Mesothelial cell of epicardium (in vitro differentiated cells): ENCODE measurements at regions not wholly inside any gene's neighbourhood (a gene's known extent, or its start where the extent isn't known, plus 50 kb on each side); places are given as distances from the start of the nearest gene placed in this dataset.

Source experiments
- DNase-seq, 2 experiments: peaks; one replicate each; pipeline ENCODE4 v3.0.0; 2021; ENCODE audit warnings: low spot score in 2 of 2; ENCODE audit not compliant: unreplicated experiment in 2 of 2
- H3K27ac Mint-ChIP-seq: 2 replicates; pipeline ENCODE4 v1.8.0; 2021; ENCODE audit warnings: mixed read lengths
- H3K27me3 Mint-ChIP-seq: 2 replicates; pipeline ENCODE4 v1.8.0; 2021; ENCODE audit warnings: low read depth, mixed read lengths
- H3K36me3 Mint-ChIP-seq: 2 replicates; pipeline ENCODE4 v1.8.0; 2021; ENCODE audit warnings: mixed read lengths
- H3K4me1 Mint-ChIP-seq: 2 replicates; pipeline ENCODE4 v1.8.0; 2021; ENCODE audit warnings: mixed read lengths
- H3K4me3 Mint-ChIP-seq: 2 replicates; pipeline ENCODE4 v1.8.0; 2021; ENCODE audit warnings: mild to moderate bottlenecking, moderate library complexity, mixed read lengths
- H3K9me3 Mint-ChIP-seq: 2 replicates; pipeline ENCODE4 v1.8.0; 2021; ENCODE audit warnings: mixed read lengths
- TF ChIP-seq, protein P1 (sequence below): fragments of 200-600 bp; sonication (generic); IDR thresholded peaks from one replicate; pipeline ENCODE4 v1.5.0; 2021; ENCODE audit warnings: antibody characterized with exemption; ENCODE audit not compliant: unreplicated experiment

DNA sequence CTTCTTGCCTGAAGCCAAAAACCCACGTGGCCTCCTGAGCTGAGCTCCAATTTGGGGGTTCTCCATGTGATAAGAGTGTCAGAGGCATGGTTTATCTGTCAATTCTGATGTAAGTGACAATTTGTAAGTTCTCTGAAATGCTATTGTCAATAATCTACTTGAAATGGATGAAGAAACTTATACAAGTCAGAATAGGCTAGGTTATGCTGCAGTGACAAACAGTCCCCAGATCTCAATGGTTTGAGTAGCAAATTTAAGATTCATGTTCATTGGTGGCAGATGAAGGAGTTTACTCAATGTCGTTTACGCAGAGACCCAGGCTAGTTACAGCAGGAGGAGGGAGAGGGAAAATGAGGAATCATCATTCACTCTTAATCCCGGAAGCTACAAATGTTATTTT lies 352.4 kb downstream of the KIF16B start:
- no peak overlapping the region for H3K4me3 Mint-ChIP-seq
- H3K9me3 Mint-ChIP-seq: peaks cover 20% of the 10 kb centered on the region
- no peak for DNase-seq
- TF ChIP-seq, protein P1, sequence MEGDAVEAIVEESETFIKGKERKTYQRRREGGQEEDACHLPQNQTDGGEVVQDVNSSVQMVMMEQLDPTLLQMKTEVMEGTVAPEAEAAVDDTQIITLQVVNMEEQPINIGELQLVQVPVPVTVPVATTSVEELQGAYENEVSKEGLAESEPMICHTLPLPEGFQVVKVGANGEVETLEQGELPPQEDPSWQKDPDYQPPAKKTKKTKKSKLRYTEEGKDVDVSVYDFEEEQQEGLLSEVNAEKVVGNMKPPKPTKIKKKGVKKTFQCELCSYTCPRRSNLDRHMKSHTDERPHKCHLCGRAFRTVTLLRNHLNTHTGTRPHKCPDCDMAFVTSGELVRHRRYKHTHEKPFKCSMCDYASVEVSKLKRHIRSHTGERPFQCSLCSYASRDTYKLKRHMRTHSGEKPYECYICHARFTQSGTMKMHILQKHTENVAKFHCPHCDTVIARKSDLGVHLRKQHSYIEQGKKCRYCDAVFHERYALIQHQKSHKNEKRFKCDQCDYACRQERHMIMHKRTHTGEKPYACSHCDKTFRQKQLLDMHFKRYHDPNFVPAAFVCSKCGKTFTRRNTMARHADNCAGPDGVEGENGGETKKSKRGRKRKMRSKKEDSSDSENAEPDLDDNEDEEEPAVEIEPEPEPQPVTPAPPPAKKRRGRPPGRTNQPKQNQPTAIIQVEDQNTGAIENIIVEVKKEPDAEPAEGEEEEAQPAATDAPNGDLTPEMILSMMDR: no peak
- no peak overlapping the region for H3K27ac Mint-ChIP-seq
- H3K27me3 Mint-ChIP-seq: peaks cover 6% of the 10 kb centered on the region
- no peaks in the 10 kb centered on the region for H3K4me1 Mint-ChIP-seq
- no peaks in the 10 kb centered on the region for H3K36me3 Mint-ChIP-seq

DNA sequence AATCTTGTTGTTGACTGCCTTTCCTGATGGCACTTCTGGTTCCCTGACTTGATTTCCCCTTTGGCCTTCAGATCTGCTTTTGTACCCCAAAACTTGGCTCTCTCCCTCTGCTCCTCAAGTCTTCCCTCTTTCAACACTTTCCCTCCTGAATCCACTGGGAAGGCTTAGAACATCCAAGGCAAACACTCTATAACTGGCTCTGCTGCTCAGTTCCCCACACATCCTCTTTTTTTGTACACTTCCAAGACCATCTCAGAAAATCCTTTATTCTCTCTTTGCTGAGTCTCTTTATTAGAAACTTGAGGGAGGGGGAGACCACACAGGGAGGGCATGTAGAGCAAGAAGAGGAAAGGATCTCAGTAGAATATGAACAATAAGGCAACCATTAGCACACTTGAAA lies 354.1 kb downstream of the KIF16B start:
- Mint-ChIP-seq H3K27me3 (peaks cover 6% of the 10 kb centered on the region), H3K27ac (no peak overlapping the region), H3K4me1 (peaks cover 2% of the 10 kb centered on the region), H3K36me3 (no peaks in the 10 kb centered on the region), H3K9me3 (peaks cover 14% of the 10 kb centered on the region), H3K4me3 (no peak overlapping the region)
- TF ChIP-seq, protein P1: no peak
- DNase-seq: no peak

DNA sequence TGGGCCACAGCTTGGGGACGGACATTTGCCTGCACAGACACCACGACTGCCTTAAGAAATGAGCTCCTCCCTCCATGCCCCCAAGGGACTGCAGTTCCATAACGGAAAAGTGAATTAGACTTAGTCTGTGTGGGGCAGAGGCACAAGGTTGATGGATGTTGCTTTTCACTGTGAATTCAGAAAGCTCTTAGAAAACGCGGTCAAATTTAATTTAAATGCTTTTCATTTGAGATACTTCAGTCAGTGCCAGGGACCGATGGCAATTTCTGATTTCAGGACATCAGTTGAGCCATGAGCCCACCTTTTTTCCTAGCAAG lies 356.4 kb downstream of the KIF16B start:
- no peaks in the 10 kb centered on the region for H3K36me3 Mint-ChIP-seq
- peaks cover 7% of the 10 kb centered on the region for H3K27me3 Mint-ChIP-seq
- H3K4me3 Mint-ChIP-seq: no peak overlapping the region
- H3K4me1 Mint-ChIP-seq: peaks cover 2% of the 10 kb centered on the region
- H3K9me3 Mint-ChIP-seq: peaks cover 14% of the 10 kb centered on the region
- TF ChIP-seq, protein P1: no peak
- no peak overlapping the region for H3K27ac Mint-ChIP-seq
- DNase-seq: no peak

DNA sequence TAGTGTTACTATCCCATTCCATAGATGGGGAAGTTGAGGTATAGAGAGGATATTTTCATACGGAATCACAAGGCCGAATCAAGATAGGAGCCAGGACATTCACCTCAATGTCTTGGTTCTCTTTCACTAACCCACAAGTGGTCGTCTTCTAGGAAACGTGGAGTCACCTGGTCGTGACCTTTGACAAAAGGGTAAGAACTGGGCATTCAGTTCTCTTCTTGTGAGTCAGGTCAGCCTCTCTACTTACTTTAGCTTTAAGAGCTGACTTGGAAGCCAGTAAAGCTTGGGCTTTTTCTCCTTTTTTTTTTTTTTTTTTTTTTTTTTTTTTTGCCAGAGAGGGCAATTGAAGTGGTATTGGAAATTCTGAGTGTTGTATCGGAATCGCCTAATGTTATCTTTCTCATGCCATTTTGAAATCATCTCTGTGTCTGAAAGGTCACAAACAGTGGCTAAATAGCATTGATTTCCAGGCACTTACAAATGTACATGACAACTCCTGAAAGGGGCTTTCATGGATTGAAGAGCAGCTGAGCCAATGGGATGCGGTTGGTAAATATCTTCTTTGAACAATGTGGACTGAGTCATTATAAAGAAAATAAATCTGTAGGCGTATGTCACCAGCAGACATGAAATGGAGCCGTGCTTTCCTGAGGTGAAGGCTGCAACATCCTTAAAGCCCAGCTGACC lies 356.9 kb downstream of the KIF16B start:
- Mint-ChIP-seq H3K4me1 (peaks cover 2% of the 10 kb centered on the region), H3K4me3 (no peak overlapping the region), H3K27me3 (peaks cover 12% of the 10 kb centered on the region), H3K36me3 (no peaks in the 10 kb centered on the region), H3K27ac (no peak overlapping the region), H3K9me3 (peaks cover 14% of the 10 kb centered on the region)
- TF ChIP-seq, protein P1: no peak
- DNase-seq: no peak

DNA sequence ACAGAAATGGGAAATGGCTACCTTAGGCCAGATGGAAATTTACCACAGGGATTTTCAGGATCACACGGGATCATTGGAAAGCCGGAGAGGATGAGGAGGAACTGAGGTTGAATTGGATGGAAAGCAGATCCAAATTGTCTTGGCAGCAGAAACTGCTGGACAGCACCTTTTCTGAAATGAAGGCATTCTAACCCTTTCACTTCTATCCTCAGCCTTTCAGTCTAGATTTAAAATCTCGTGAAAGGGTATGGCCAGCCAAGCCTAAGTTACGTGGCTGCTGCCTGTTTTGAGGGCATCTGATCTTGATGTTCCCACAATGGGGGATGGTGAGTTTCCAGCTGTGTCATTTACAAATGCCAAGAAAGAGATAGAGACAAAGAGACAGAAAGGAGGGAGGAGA lies 358.2 kb downstream of the KIF16B start:
- Mint-ChIP-seq H3K36me3 (no peaks in the 10 kb centered on the region), H3K4me1 (peaks cover 2% of the 10 kb centered on the region), H3K27ac (no peak overlapping the region), H3K27me3 (peaks cover 21% of the 10 kb centered on the region), H3K4me3 (no peak overlapping the region), H3K9me3 (peaks cover 7% of the 10 kb centered on the region)
- TF ChIP-seq, protein P1: no peak
- DNase-seq: no peak

DNA sequence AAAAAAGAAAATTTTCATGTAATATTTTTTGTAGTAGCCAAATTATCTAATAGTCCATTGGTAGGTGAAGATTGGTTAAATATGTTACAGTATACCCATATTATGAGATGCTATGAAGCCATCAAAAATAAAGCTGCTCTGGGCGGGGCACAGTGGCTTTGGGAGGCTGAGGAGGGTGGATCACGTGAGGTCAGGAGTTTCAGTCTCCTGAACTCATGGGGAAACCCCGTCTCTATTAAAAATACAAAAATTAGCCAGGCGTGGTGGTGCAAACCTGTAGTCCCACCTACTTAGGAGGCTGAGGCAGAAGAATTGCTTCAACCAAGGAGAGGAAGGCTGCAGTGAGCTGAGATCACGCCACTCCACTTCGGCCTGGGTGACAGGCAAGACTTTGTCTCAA lies 360.5 kb downstream of the KIF16B start:
- H3K27me3 Mint-ChIP-seq: peaks cover 15% of the 10 kb centered on the region
- no peaks in the 10 kb centered on the region for H3K9me3 Mint-ChIP-seq
- peaks cover 2% of the 10 kb centered on the region for H3K4me1 Mint-ChIP-seq
- no peak for DNase-seq
- H3K4me3 Mint-ChIP-seq: no peak overlapping the region
- no peaks in the 10 kb centered on the region for H3K36me3 Mint-ChIP-seq
- no peak overlapping the region for H3K27ac Mint-ChIP-seq
- TF ChIP-seq, protein P1: no peak
